H1 (cell line): ENCODE measurements at regions not wholly inside any gene's neighbourhood (a gene's known extent, or its start where the extent isn't known, plus 50 kb on each side); places are given as distances from the start of the nearest gene placed in this dataset.
"Not testable (repeated sequence)": the region's sequence is repeated elsewhere in the genome, so short reads cannot be mapped to it uniquely, and the experiment has no call there.

Experiments used
- CTCF ChIA-PET: fragments of 300-600 bp; sonication (Branson Sonifier 250); formaldehyde crosslinking; loops from one replicate; lab custom pipeline; 2021; ENCODE audit not compliant: partially characterized antibody; lab: Charles Lee
- POLR2A ChIA-PET: fragments of 300-600 bp; sonication (Branson Sonifier 250); formaldehyde crosslinking; loops from one replicate; lab custom pipeline; 2021; ENCODE audit warnings: inconsistent platforms; ENCODE audit not compliant: partially characterized antibody; lab: Charles Lee
- DNase-seq, 2 experiments: peaks; one replicate each; pipeline versions ENCODE4 v3.0.0 to v3.0.0-alpha.2; 2010 to 2022; ENCODE audit warnings: low spot score in 2 of 2, low read depth in 1 of 2, mixed read lengths in 1 of 2
- FAIRE-seq: peaks from 2 replicates; lab custom pipeline; 2011; peaks lifted over from hg19 to GRCh38; lab: Jason Lieb, UNC
- H2AFZ ChIP-seq: 2 replicates; pipeline ENCODE4 v1.8.1; 2012; ENCODE audit warnings: low read length, inconsistent platforms
- H2AK5ac ChIP-seq: 2 replicates; pipeline ENCODE4 v1.6.1; 2013; ENCODE audit warnings: low read depth, low read length
- H2BK120ac ChIP-seq: replicated peaks from 2 replicates; pipeline ENCODE3; 2013; ENCODE audit warnings: low read depth, low read length, inconsistent platforms
- H2BK12ac ChIP-seq: 2 replicates; pipeline ENCODE4 v1.6.1; 2013; ENCODE audit warnings: low read depth, low read length
- H2BK15ac ChIP-seq: 2 replicates; pipeline ENCODE4 v1.6.1; 2013; ENCODE audit warnings: low read length
- H2BK20ac ChIP-seq: 2 replicates; pipeline ENCODE4 v1.6.1; 2013; ENCODE audit warnings: low read length
- H2BK5ac ChIP-seq: 2 replicates; pipeline ENCODE4 v1.6.1; 2013; ENCODE audit warnings: low read depth, low read length
- H3K14ac ChIP-seq: 2 replicates; pipeline ENCODE4 v1.6.1; 2013; ENCODE audit warnings: inconsistent platforms; ENCODE audit not compliant: insufficient read length
- H3K18ac ChIP-seq: 2 replicates; pipeline ENCODE4 v1.6.1; 2013; ENCODE audit warnings: low read length; ENCODE audit errors: extremely low read depth
- H3K23ac ChIP-seq: 2 replicates; pipeline ENCODE4 v1.6.1; 2013; ENCODE audit warnings: inconsistent platforms; ENCODE audit not compliant: insufficient read length
- H3K23me2 ChIP-seq: 2 replicates; pipeline ENCODE4 v1.6.1; 2013; ENCODE audit warnings: low read depth, low read length
- H3K27ac ChIP-seq: 2 replicates; pipeline ENCODE4 v1.6.1; 2011; ENCODE audit warnings: low read depth, low read length, inconsistent platforms
- H3K27me3 ChIP-seq, 4 experiments: replicated peaks in 1 of 4; 1 replicate in 1 of 4; 2 replicates in 3 of 4; pipeline versions ENCODE4 v1.6.1 to v1.8.1; 2011 to 2013; ENCODE audit warnings: low read length in 3 of 4, mild to moderate bottlenecking in 3 of 4, inconsistent platforms in 2 of 4, mixed read lengths in 2 of 4, moderate library complexity in 1 of 4; ENCODE audit not compliant: control insufficient read depth in 3 of 4, insufficient read depth in 3 of 4; ENCODE audit errors: extremely low read depth in 1 of 4
- H3K36me3 ChIP-seq, 4 experiments: 2 replicates each; pipeline versions ENCODE4 v1.6.1 to v1.8.1; 2011 to 2013; ENCODE audit warnings: mild to moderate bottlenecking in 4 of 4, low read length in 3 of 4, moderate library complexity in 2 of 4, control low read depth in 1 of 4, inconsistent platforms in 1 of 4; ENCODE audit not compliant: insufficient read depth in 4 of 4, control insufficient read depth in 2 of 4
- H3K4ac ChIP-seq: replicated peaks from 2 replicates; pipeline ENCODE3; 2013; ENCODE audit warnings: low read length, low read depth, mixed read lengths, inconsistent platforms; ENCODE audit not compliant: insufficient read length
- H3K4me1 ChIP-seq, 4 experiments: replicated peaks in 1 of 4; 1 replicate in 1 of 4; 2 replicates in 3 of 4; pipeline versions ENCODE4 v1.6.1 to v1.8.1; 2011 to 2013; ENCODE audit warnings: low read length in 3 of 4, inconsistent platforms in 2 of 4, mixed read lengths in 1 of 4; ENCODE audit not compliant: insufficient read depth in 4 of 4, control insufficient read depth in 3 of 4
- H3K4me2 ChIP-seq, 2 experiments: 2 replicates each; pipeline versions ENCODE4 v1.6.1 to v1.8.1; 2011 to 2013; ENCODE audit warnings: low read depth in 2 of 2, low read length in 2 of 2, control low read depth in 1 of 2, inconsistent platforms in 1 of 2, mild to moderate bottlenecking in 1 of 2; ENCODE audit not compliant: insufficient read depth in 1 of 2
- H3K4me3 ChIP-seq, 4 experiments: fragments of 200-600, 300-600 bp in 1 of 4; sonication (generic), shearing (Covaris generic), sonication (Bioruptor Twin) in 1 of 4; 2 replicates each; pipeline versions ENCODE4 v1.5.1 to v1.8.1; 2011 to 2016; ENCODE audit warnings: low read length in 4 of 4, low read depth in 3 of 4, control low read depth in 2 of 4, inconsistent platforms in 2 of 4, mild to moderate bottlenecking in 2 of 4, mixed read lengths in 1 of 4, moderate library complexity in 1 of 4; ENCODE audit not compliant: insufficient read depth in 2 of 4; ENCODE audit errors: extremely low read depth in 1 of 4
- H3K56ac ChIP-seq: replicated peaks from 2 replicates; pipeline ENCODE3; 2013; ENCODE audit warnings: low read depth, mild to moderate bottlenecking, mixed read lengths, low read length, inconsistent platforms; ENCODE audit not compliant: insufficient read length
- H3K79me1 ChIP-seq: 2 replicates; pipeline ENCODE4 v1.6.1; 2013; ENCODE audit warnings: low read depth, low read length, control low read depth
- H3K79me2 ChIP-seq, 2 experiments: 2 replicates each; pipeline versions ENCODE4 v1.6.1 to v1.8.1; 2012 to 2013; ENCODE audit warnings: low read length in 2 of 2, mild to moderate bottlenecking in 2 of 2, inconsistent platforms in 1 of 2; ENCODE audit not compliant: insufficient read depth in 2 of 2, control insufficient read depth in 1 of 2
- H3K9ac ChIP-seq, 4 experiments: replicated peaks in 1 of 4; 1 replicate in 1 of 4; 2 replicates in 3 of 4; pipeline versions ENCODE4 v1.6.1 to v1.8.1; 2011 to 2013; ENCODE audit warnings: low read depth in 3 of 4, low read length in 3 of 4, control low read depth in 2 of 4, mild to moderate bottlenecking in 2 of 4, moderate library complexity in 2 of 4, inconsistent platforms in 1 of 4; ENCODE audit errors: extremely low read depth in 1 of 4
- H3K9me3 ChIP-seq, 2 experiments: 2 replicates each; pipeline versions ENCODE4 v1.6.1 to v1.8.1; 2012 to 2013; ENCODE audit warnings: mild to moderate bottlenecking in 2 of 2, moderate library complexity in 2 of 2, control low read depth in 1 of 2, inconsistent platforms in 1 of 2, low read depth in 1 of 2, low read length in 1 of 2, mixed read lengths in 1 of 2; ENCODE audit not compliant: insufficient read depth in 2 of 2
- H4K20me1 ChIP-seq, 2 experiments: replicated peaks in 1 of 2; 2 replicates each; pipeline versions ENCODE3 to v1.8.1; 2011 to 2013; ENCODE audit warnings: inconsistent platforms in 2 of 2, low read length in 2 of 2, mild to moderate bottlenecking in 1 of 2; ENCODE audit not compliant: insufficient read depth in 2 of 2, control insufficient read depth in 1 of 2
- H4K5ac ChIP-seq: 2 replicates; pipeline ENCODE4 v1.6.1; 2013; ENCODE audit warnings: low read length, low read depth, mixed read lengths, inconsistent platforms; ENCODE audit not compliant: insufficient read length
- H4K8ac ChIP-seq: 2 replicates; pipeline ENCODE4 v1.8.0; 2013; ENCODE audit warnings: mild to moderate bottlenecking, moderate library complexity, low read length, inconsistent platforms; ENCODE audit not compliant: insufficient read depth; ENCODE audit errors: extremely low read depth
- H4K91ac ChIP-seq: replicated peaks from 2 replicates; pipeline ENCODE3; 2013; ENCODE audit warnings: low read length, mixed read lengths, inconsistent platforms; ENCODE audit not compliant: insufficient read length
- WGBS, 2 experiments: shearing (Covaris generic) in 1 of 2; methylation state at CpG; one replicate each; pipeline versions ENCODE4 v1.1.6 to v1.1.7; 2013 to 2015; ENCODE audit warnings: low lambda C conversion rate in 2 of 2, mixed read lengths in 2 of 2, inconsistent platforms in 1 of 2, low coverage in 1 of 2, missing lambda C conversion rate in 1 of 2; ENCODE audit not compliant: insufficient replicate concordance in 2 of 2, insufficient coverage in 1 of 2, insufficient read length in 1 of 2; ENCODE audit errors: extremely low coverage in 1 of 2, missing lambda C conversion rate in 1 of 2; 5-methylcytosine and 5-hydroxymethylcytosine counted together

GRCh38 chrY:6392200-6392599, 146.2 kb downstream of the TSPY2 start:
- H4K20me1 ChIP-seq, H4K91ac ChIP-seq, H4K8ac ChIP-seq, DNase-seq, H3K36me3 ChIP-seq, H3K4ac ChIP-seq, FAIRE-seq, H3K9me3 ChIP-seq, H2BK20ac ChIP-seq, H2BK120ac ChIP-seq, H2AK5ac ChIP-seq, H3K14ac ChIP-seq, H2BK12ac ChIP-seq, H2BK15ac ChIP-seq, H3K79me2 ChIP-seq, H3K4me2 ChIP-seq, H3K56ac ChIP-seq, H3K18ac ChIP-seq, H2BK5ac ChIP-seq, H3K27me3 ChIP-seq, H3K27ac ChIP-seq, H3K4me1 ChIP-seq, H2AFZ ChIP-seq, POLR2A ChIA-PET, H3K23ac ChIP-seq, H3K9ac ChIP-seq, H4K5ac ChIP-seq, H3K4me3 ChIP-seq, CTCF ChIA-PET, H3K23me2 ChIP-seq, H3K79me1 ChIP-seq: not testable (repeated sequence)
- no CpG with 5 or more reads among the region's 2 CpGs for WGBS, 2 experiments

GRCh38 chrY:6393242-6393641, 147.2 kb downstream of the TSPY2 start:
- H3K23ac ChIP-seq, H3K27me3 ChIP-seq, H3K36me3 ChIP-seq, H2AFZ ChIP-seq, H4K8ac ChIP-seq, H4K5ac ChIP-seq, H3K9ac ChIP-seq, H3K4me3 ChIP-seq, CTCF ChIA-PET, H3K79me2 ChIP-seq, H3K14ac ChIP-seq, FAIRE-seq, H2AK5ac ChIP-seq, H2BK20ac ChIP-seq, H4K20me1 ChIP-seq, H3K56ac ChIP-seq, H4K91ac ChIP-seq, POLR2A ChIA-PET, H2BK15ac ChIP-seq, H3K23me2 ChIP-seq, H2BK120ac ChIP-seq, H3K18ac ChIP-seq, H3K4ac ChIP-seq, DNase-seq, H3K4me1 ChIP-seq, H2BK12ac ChIP-seq, H3K4me2 ChIP-seq, H3K27ac ChIP-seq, H3K9me3 ChIP-seq, H3K79me1 ChIP-seq, H2BK5ac ChIP-seq: not testable (repeated sequence)
- no CpG with 5 or more reads among the region's 4 CpGs for WGBS, 2 experiments
